CD4-positive, alpha-beta T cell treated with Interleukin-17A for 1 hour (primary cell): ENCODE measurements at regions not wholly inside any gene's neighbourhood (a gene's known extent, or its start where the extent isn't known, plus 50 kb on each side); places are given as distances from the start of the nearest gene placed in this dataset.
"Not testable (repeated sequence)": the region's sequence is repeated elsewhere in the genome, so short reads cannot be mapped to it uniquely, and the experiment has no call there.

ENCODE experiments used
- DNase-seq: peaks from one replicate; pipeline ENCODE4 v3.0.0-alpha.2; 2020

DNA sequence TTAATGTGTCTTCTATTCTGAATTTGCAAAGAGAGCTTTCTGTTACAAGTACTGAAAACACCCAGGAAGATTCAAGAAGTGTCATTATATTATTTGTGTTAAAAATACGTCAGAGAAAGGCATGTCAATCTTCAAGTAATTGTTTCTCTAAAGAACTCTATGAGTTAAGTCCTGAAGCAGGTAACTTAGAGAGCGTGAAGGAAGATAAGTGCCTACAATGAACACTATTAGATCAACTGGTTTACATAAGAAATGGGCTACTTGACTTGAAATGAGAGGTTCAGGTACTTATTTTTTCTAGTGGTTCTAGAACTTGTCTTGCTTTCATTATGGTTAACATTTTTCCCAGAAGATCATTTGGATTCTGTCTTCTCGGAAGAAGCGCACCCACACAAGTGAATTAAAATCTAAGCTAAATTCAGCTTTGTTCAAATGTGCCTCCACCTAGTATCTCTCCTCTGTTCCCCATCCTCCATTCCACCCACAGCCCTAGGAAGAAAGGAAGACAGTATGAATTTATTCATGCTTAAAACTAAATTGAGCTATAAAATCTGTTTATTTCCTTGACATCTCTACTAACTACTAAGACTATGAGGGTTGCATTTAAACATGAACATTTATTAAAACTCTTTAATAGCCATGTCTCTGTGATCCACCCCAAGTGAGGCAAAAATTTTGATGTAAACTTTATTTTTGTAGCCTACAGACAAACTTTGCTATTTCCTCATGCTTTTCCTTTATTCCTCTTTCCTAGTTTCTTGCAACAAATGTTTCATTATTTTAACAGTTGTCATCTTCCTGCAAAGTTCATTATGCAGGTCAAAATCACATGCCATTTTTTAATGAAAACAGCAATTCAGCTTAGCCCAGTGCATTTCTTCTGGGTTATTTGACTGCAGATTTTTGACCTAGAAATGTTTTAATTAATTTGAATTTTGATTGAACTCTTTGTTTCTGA is 206.8 kb downstream of the KCNJ2 start:
- no peak for DNase-seq

DNA sequence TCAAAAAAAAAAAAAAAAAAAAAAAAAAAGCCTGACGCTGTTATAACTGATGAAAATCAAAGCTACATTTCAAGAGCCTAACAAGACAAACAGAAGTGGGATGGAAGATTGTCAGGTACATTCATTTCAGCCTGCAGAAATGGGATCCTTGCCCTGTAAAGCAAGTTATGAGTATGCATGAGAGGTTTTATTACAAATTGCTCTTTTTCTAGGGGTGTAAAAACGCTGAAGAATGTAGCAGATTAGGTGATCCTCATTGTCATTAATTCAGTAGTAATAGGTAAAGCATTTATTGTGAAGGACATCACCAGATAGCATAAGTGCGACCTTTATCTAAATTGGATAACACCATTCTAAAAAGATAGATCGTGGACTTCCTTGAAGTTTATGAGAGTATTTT is 208.3 kb downstream of the KCNJ2 start:
- DNase-seq: no peak

DNA sequence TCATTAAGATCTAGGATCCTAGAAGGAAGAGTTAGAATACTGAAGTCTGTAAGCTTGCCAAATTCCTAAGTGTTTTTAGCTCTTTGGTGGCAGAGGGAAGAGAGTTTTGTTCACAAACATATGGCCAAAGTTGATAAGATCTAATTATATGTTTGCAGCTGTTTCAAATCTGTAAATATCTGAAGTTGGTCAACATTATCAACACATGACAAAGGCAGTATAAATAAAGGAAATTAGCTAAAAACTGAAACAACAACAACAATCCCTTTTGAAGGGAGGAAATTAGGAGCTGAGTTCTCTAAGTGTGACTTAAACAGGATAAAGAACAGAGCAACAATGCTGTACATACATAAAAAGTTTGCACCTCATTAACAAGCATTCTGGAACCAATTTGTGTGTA is 208.7 kb downstream of the KCNJ2 start:
- no peak for DNase-seq

DNA sequence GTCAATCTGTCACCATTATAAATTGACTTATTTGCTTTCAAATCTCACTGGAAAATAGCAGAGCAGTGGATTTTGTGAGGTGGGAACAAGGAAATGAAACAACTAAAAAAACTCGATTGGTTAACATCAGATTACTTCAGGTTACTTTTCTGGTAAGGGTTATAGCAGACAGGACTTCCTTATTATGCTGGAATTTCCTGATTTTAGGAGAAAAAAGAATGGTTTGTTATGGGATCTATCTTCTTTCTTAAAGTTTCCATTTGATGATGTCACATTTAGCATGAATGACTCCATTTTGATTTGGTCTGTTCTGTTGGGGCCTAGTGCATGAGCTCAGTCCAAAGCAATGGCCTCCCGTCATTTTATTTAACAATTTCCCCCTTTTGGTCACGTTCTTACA is 210.6 kb downstream of the KCNJ2 start:
- no peak for DNase-seq

DNA sequence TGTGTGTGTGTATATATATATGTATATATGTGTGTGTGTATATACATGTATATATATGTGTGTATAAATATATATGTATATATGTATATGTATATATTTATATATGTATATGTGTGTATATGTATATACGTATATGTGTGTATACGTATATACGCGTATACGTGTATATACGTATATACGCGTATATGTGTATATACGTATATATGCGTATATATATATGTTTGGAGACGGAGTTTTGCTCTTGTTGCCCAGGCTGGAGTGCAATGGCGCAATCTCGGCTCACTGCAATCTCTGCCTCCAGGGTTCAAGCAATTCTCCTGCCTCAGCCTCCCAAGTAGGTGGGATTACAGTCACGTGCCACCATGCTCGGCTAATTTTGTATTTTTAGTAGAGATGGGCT is 212.6 kb downstream of the KCNJ2 start:
- not testable (repeated sequence) for DNase-seq

DNA sequence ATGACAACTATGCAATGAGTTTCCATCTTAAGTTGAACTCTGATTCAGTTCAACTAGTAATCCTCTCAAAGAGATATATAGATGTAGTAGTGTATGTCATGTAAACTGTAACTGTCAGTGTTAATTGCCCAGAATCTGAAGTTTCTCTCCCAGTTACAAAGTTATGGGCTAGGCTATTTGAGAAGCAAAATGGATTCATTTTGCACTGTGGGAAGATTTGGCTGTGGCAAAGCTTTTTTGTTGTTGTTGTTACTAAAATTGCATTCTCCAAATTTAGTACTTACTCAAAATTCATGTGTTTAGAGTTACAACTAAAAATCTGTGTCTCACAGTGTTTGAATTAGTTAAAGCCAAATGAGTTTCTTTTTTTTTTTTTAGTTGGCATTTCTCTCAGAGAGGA is 219.0 kb downstream of the KCNJ2 start:
- no peak for DNase-seq

DNA sequence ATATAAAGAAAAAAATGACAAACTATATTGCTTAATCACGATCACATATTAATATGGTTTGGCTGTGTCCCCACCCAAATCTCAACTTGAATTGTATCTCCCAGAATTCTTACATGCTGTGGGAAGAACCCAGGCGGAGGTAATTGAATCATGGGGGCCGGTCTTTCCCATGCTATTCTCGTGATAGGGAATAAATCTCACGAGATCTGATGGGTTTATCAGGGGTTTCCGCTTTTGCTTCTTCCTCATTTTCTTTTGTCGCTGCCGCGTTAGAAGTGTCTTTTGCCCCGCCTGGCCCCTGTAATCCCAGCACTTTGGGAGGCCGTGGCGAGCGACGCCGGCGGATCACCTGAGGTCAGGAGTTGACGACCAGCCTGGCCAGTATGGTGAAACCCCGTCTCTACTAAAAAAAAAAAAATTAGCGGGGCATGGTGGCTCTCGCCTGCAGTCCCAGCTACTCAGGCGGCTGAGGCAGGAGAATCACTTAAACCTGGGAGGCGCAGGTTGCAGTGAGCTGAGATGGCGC is 220.0 kb downstream of the KCNJ2 start:
- not testable (repeated sequence) for DNase-seq

DNA sequence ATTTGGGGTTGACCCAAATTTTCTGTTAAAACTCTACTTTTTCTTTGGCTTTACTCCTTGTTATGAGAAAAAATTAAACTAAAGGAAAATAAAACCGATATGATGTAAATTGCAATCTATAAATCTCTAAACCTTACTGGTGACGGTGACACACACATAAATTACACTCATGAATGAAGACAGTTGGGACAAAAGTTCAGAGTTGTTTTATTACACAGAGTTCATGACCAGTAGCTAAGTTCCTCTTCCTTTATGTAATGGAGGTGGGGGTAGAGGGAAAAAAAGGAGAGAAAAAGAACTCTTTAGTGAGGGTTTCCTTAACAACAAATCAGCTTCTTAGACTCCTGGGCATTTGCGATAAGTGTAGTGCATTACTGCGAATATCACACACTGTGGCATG is 220.7 kb downstream of the KCNJ2 start:
- DNase-seq: no peak

DNA sequence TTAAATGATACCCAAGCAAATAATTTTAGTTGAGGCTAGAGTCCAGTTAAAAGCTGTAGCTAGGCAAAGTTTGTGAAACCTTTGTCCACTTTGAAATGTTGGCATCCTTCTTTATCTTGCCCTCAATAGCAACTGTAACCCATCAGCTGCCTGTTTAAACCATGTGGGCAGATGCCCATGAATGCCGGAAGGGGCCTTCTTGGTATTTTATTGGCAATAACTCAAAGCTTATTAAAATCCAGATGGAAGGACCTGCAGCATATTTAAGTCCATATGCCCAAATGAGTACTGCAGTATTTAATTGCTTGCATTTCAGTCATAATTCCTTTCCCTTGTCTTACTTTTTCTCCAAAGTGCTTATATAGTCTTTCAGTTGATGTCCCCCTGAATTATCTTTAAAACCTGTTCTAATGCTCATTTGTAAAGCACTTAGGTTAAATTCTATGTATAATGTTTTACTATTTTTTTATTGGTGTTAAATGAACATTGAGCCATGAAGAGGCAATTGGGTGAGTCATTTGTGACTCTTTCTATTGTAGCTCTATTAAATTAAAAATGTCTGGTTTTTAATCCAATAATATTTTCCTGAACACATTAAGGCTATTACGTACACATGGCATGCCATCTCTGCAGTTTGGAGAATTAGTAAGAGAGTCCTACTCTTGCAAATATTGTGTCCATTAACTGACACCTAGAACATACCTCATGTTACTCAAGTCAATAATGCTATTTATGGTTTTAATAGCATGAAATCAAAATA is 225.3 kb downstream of the KCNJ2 start:
- no peak for DNase-seq

DNA sequence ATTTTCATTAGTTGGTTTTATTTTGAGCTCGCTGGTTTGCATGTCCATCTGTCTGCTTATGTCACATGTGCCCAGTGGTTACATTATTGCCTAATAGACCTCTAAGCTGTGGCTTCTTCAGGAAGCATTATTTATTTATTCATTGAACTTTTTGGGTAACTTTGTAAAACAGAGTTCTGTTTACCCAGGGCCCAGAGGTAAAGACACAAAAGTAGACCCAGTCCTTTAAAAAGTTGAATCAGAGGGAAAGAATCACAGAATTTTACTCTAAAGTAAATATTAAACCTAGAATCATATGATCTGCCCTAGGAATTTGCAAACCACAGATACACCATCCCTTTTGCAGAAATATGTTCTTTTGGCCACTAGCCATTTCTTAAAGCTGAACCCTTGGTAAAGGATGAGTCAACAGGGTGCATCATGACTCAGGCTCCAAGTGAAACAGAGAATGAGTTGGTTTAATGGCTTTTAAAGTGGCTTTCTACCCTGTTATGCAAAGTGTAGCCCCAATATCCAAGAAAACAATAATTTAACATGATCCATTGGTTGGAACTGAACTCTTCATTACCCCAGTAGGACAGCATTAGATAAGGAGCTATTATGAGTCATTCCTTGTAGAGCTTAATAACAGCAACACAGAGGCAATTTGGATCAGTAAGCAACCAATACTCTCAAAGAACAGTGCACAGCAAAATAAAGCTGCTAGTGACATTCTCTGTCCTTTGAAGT is 236.3 kb downstream of the KCNJ2 start:
- DNase-seq: no peak

DNA sequence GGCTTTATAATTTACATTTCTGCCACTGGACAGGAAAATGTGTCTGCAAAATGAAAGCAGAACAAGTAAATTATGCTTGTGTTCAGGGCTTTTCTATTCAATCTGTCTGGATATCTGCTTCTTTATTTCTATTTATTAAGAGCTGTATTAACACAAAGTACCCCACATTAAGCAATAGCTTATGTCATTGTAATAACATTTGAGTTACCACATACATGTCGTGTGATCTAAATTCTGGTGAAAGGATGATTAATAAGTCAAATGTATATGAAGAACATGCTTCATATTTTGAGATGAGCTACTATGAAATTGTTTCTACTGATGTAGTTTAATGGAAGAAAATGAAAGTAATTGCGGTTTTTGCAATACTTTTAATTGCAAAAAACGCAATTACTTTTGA is 238.2 kb downstream of the KCNJ2 start:
- no peak for DNase-seq

DNA sequence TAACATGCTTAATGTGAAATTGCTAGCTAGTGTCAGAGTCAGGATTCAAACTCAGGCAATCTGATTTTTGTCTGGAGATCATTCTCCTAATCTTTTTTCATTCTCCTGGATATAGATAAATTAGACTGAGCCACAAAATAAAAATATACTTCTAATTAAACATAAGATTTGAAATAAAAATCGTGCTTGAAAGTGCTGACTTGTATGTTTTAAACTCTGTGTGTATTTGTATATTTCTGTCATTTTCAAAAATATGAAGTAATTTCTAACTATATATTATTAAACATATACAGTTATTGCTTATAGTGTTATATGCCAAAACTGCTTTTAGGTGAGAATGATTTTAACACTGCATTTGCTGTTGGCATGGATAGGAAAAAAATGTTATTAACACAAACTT is 239.4 kb downstream of the KCNJ2 start:
- DNase-seq: no peak

DNA sequence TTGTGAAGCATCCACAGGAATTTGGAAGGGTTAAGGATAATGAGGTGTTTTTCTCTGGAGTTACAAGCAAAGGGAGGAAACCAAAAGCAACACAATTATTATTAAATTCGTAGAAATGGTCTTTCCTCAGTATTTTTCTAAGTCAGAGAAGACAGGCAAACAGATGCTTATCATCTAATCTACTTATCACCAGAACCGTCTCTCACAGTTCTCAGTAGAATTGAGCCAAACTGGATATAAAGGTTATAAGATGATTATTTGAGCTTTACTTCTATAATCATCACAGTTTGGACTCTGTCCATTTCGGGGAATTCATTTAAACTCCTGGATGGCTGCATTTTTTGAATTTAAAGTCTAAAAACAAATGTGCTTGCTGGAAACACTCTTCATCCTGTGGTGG is 245.0 kb downstream of the KCNJ2 start:
- DNase-seq: no peak

DNA sequence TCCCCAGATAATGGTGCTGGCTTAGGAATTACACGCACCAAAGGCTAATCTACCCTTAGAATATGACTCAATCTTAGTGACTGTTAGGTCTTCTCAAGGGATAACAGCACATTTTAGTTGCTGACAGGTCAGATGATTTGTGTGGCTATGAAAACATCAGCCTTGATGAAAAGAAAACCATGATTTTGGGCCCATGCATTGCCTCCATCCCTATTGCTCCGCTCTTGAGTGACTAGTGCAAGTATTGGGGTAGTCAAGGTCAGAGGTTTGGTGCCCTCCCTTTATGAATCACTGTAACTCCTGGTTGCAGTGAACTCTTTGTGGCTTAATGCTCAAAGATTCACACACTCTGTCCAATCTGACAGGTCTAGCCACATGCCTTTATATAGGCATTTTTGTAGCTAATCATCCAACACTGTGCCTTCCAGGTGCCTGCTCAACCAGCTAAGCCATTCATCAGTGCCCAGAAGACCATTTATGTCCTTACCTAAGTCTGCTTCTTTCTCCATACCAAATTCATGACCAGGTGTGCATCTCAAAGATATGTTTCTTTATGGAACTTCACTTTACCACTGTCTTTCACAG is 251.6 kb downstream of the KCNJ2 start:
- DNase-seq: no peak

DNA sequence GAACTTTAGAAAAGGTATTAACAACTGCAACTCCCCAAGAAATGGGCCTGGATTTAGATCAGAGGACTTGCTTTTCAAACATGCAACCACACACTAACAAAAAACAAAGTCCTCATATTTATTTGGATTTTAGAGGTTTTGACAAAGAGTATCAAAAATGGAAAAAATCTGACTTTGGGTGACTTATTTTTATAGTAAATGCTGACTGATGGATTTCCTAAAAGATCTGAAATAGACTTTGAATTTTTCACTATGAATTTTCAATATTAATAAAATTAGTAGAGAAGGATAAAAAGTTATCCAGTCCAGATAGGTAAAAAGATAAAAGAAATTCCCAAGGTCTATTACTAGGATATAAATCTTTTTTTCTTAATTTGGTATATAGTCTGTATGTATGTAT is 253.5 kb downstream of the KCNJ2 start:
- DNase-seq: no peak

DNA sequence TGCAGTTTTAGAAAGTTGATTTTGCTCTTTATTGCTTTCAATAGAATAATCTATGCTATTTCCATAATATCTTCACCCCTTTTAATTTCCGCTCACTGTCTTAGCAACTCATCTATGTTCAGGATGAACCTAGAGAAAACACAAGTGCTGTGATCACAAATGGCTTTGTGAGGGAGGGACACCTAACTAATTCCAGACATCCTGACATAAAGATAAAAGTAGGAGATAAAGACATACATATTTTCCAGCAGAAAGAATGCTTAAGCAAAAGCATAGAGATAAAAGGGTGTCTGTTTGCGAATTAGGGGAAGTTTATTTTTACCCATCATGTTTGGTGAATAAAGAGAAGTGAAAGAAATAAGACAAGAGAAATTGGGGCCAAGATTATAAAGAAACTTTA is 254.2 kb downstream of the KCNJ2 start:
- no peak for DNase-seq

DNA sequence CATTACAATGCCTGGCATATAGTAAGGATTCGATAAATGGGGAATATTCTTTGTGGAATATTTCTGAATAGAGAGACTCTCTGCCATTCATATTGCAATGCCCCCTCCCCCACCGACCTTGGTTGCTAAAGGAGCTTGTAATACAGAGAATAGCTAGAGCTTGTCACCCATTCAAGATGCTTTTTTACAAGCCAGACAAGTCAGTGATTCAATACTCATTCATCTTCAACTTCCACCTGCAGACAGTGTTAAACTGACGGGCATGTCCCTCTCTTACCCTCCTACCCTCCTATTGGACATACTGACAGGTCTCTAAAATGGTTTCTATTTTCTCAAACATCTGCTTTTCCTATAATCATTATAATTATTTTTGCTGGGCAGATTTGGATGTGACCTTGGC is 257.4 kb downstream of the KCNJ2 start:
- no peak for DNase-seq

DNA sequence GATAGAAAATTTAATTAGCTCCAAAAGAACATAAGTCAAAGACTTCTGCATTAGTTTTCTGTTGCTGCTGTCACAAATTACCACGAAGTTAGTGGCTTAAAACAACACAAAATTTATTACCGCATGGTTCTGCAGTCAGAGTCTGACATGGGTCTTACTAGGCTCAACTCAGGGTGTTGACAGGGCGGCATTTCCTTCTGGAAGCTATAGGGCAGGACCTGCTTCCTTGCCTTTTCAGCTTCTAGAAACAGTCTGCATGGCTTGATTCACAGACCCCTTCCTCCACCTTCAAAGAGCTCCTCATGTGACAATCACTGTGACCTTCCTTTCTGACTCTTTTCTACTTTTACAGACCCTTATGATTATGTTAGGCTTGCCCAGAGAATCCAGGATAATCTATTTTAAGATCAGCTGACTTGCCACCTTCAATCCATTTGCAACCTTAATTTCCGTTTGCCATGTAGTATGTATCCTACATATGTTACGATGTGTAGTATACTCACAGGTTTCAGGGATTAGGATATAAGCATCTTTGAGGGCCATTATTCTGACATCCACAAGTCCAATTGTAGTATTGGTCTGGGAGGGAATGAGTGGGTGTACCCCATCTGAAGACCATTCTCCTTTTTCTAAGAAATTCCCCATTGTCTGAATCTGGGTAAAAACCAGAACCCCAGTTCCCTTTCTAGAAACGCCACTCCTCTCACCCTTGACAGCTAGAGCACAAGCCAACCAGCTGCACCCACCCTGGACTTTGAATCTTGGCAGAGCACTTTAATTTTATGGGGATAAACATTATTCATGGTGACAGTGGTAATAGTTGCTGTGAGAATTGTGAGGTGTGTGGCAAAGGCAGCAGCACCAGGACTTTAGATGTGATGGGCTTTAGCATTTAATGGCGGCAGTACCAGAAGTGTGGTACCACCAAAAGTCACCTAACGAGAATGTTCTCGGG is 265.5 kb downstream of the KCNJ2 start:
- no peak for DNase-seq

DNA sequence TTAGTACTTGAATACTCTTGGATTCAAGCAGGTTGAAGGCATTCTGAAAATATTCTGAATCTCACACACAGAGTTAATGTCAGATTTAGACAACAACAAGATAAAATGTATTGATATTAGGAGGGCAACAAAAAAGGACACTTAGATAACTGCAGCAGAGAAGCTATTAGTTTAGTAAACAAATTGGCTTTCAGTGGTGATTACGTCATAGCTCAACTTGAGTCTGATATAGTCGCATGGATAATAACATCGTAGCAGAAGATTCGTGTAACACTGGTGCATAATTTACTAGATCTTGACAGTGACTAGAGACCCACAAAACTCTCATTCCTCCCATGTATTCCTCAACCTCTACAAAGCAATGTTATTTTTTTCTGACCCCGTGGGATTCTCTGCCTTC is 268.3 kb downstream of the KCNJ2 start:
- DNase-seq: no peak

DNA sequence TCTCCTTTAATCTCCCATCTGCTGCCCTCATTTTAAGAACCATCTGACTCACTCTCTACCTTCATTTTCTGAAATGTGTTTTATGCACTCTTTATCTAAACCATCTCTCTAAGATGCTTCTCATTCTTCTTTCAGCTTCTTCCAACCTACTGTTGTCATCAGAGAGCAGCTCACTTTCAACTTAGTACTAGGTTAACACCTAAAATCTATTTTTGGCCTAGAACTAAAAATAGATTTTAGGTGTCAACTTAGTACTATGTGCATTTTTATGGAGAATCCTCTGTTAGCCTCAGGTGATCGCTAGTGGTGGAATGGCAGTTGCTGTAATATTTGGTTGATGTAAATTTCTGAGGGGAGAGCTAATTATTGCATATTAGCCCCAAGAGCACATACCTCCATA is 277.1 kb downstream of the KCNJ2 start:
- DNase-seq: no peak

DNA sequence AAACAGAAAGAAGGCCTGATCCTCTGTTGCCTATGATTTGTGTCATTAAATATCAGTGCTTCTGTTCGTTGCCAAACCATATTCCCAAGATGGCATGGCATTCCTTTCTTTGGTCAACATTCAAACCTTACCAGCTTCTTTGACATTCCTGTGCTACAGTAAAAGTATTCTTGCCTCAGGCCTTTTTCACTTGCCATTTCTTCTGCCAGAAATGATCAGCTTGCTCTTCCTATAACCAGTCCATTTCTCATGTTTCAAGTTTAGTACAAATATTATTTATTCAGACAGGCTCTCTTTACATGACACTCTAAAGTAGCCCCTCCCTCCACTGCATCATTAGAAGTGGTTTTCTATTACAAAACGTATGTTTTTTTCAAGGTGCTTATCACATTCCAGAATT is 278.3 kb downstream of the KCNJ2 start:
- DNase-seq: no peak

DNA sequence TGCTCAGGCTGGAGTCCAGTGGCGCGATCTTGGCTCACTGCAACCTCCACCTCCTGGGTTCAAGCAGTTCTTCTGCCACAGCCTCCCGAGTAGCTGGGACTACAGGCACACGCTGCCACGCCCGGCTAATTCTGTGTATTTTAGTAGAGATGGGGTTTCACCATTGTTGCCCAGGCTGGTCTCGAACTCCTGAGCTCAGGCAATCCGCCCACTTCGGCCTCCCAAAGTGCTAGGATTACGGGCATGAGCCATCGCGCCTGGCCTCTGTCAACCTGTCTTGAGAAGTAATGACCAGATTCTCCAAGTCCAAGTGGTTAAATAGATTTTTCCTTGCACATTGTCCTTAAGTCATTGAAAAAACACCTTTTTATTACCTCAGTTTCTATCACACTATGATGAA is 283.7 kb downstream of the KCNJ2 start:
- not testable (repeated sequence) for DNase-seq
